KMS-11 (cell line): ENCODE measurements at regions not wholly inside any gene's neighbourhood (a gene's known extent, or its start where the extent isn't known, plus 50 kb on each side); places are given as distances from the start of the nearest gene placed in this dataset.

ENCODE experiments used
- H2AFZ ChIP-seq: fragments of 200-600 bp; sonication (generic); 2 replicates; pipeline ENCODE4 v1.6.1; 2016; ENCODE audit warnings: antibody characterized with exemption, mixed run types, low read depth
- H3K27ac ChIP-seq: fragments of 200-600 bp; sonication (generic); 2 replicates; pipeline ENCODE4 v1.6.1; 2016; ENCODE audit warnings: mild to moderate bottlenecking, mixed run types
- H3K27me3 ChIP-seq: fragments of 200-600 bp; sonication (generic); 2 replicates; pipeline ENCODE4 v1.6.1; 2017; ENCODE audit warnings: mild to moderate bottlenecking, low read depth, mixed run types, moderate library complexity; ENCODE audit not compliant: insufficient read depth
- H3K36me3 ChIP-seq: fragments of 200-600 bp; sonication (generic); 2 replicates; pipeline ENCODE4 v1.6.1; 2017; ENCODE audit warnings: mild to moderate bottlenecking, mixed run types; ENCODE audit not compliant: insufficient read depth
- H3K4me1 ChIP-seq: fragments of 200-600 bp; sonication (generic); 2 replicates; pipeline ENCODE4 v1.6.1; 2016; ENCODE audit warnings: mild to moderate bottlenecking, low read depth, mixed run types; ENCODE audit not compliant: poor library complexity, severe bottlenecking
- H3K4me2 ChIP-seq: fragments of 200-600 bp; sonication (generic); 2 replicates; pipeline ENCODE4 v1.7.0; 2016; ENCODE audit warnings: mild to moderate bottlenecking, mixed run types
- H3K4me3 ChIP-seq: fragments of 200-600 bp; sonication (generic); IDR thresholded peaks from 2 replicates; pipeline ENCODE4 v1.6.1; 2017; ENCODE audit warnings: low read depth, low read length, mixed read lengths; ENCODE audit not compliant: insufficient read depth
- H3K79me2 ChIP-seq: fragments of 200-600 bp; sonication (generic); 2 replicates; pipeline ENCODE4 v1.6.1; 2016; ENCODE audit warnings: low read depth, mixed run types; ENCODE audit not compliant: insufficient read depth
- H3K9ac ChIP-seq: fragments of 200-600 bp; sonication (generic); 2 replicates; pipeline ENCODE4 v1.6.1; 2016; ENCODE audit warnings: mild to moderate bottlenecking, mixed run types
- H4K20me1 ChIP-seq: fragments of 200-600 bp; sonication (generic); 2 replicates; pipeline ENCODE4 v1.6.1; 2016; ENCODE audit warnings: mild to moderate bottlenecking, mixed run types; ENCODE audit not compliant: insufficient read depth
- TF ChIP-seq, protein P1 (sequence below): fragments of 200-600 bp; sonication (generic); conservative IDR thresholded peaks from 2 replicates; pipeline ENCODE4 v1.6.1; 2017; ENCODE audit warnings: low read depth, mild to moderate bottlenecking, antibody characterized with exemption, low read length, moderate library complexity, mixed read lengths

DNA sequence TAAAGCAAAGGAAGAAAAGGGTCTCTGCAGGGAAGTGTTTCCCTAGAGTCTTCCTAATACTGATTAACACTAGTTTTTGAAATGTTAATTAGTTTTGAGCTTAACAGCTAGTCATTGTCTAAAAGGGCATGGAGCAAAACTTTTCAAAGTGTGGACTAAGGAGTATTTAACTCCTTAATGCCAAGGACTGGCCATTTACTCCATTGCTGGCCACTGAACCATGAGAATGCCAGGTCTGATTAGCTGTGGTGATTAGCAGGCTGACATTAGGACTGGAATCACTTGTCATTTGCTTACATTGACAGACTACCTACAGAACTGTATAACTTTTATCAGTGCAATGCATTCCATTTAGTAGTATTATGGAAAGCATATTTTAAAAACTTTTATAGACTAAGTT lies 987.0 kb downstream of the NR2F1-AS1 start:
- no peak overlapping the region for H3K9ac ChIP-seq
- H2AFZ ChIP-seq, result no peak overlapping the region
- H3K27ac ChIP-seq, result no peak overlapping the region
- no peak overlapping the region for H3K4me3 ChIP-seq
- no peaks in the 10 kb centered on the region for H3K36me3 ChIP-seq
- no peaks in the 10 kb centered on the region for H3K4me1 ChIP-seq
- H3K27me3 ChIP-seq, result no peaks in the 10 kb centered on the region
- no peak overlapping the region for H3K4me2 ChIP-seq
- TF ChIP-seq, protein P1, sequence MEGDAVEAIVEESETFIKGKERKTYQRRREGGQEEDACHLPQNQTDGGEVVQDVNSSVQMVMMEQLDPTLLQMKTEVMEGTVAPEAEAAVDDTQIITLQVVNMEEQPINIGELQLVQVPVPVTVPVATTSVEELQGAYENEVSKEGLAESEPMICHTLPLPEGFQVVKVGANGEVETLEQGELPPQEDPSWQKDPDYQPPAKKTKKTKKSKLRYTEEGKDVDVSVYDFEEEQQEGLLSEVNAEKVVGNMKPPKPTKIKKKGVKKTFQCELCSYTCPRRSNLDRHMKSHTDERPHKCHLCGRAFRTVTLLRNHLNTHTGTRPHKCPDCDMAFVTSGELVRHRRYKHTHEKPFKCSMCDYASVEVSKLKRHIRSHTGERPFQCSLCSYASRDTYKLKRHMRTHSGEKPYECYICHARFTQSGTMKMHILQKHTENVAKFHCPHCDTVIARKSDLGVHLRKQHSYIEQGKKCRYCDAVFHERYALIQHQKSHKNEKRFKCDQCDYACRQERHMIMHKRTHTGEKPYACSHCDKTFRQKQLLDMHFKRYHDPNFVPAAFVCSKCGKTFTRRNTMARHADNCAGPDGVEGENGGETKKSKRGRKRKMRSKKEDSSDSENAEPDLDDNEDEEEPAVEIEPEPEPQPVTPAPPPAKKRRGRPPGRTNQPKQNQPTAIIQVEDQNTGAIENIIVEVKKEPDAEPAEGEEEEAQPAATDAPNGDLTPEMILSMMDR, result no peak
- no peaks in the 10 kb centered on the region for H3K79me2 ChIP-seq
- H4K20me1 ChIP-seq, result no peaks in the 10 kb centered on the region

DNA sequence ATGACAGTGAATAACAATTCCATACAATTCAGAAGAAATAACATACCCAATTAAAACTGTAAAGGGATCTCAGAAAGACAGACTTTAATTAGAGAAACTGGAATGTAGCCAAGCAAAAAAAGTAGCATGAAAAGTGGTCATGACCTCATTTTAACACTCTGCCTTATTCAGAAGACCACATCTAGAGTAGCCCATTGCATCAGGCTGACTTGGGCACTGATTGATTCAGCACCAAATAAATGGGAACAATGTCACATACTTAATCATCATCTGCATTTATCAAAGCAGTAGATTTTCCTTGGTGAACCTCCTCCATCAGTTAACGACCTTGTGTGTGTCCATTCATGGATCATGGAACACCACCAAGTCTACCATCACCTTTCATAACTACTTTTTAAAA lies 992.1 kb downstream of the NR2F1-AS1 start:
- H3K27ac ChIP-seq, result no peak overlapping the region
- no peaks in the 10 kb centered on the region for H3K79me2 ChIP-seq
- H2AFZ ChIP-seq, result no peak overlapping the region
- H3K4me1 ChIP-seq, result no peaks in the 10 kb centered on the region
- TF ChIP-seq, protein P1, result no peak
- H3K27me3 ChIP-seq, result no peaks in the 10 kb centered on the region
- no peak overlapping the region for H3K9ac ChIP-seq
- no peaks in the 10 kb centered on the region for H4K20me1 ChIP-seq
- H3K36me3 ChIP-seq, result no peaks in the 10 kb centered on the region
- no peak overlapping the region for H3K4me3 ChIP-seq
- no peak overlapping the region for H3K4me2 ChIP-seq

DNA sequence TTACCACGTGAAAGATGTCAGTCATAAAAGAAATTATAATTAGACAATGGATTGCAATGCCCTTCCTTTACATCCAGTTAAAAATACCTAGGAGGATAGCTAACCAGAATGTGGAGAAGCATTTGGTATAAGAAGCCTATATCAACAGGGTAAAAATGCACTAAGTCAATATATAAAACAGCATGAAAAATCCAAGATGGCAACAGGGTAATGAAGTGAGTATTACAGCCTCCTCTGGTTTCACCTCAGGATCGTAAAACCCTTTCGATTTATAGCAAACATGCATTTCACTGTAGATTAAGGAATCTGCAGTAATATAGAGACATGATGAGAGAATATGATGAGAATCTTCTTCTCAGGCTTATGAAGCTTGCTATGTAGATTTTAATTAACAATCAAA lies 999.3 kb downstream of the NR2F1-AS1 start:
- Histone ChIP-seq H3K4me1 (peaks cover 40% of the 10 kb centered on the region), H3K27ac (peak overlapping the region; percentile 61), H3K4me2 (peak overlapping the region; percentile 56), H3K36me3 (no peaks in the 10 kb centered on the region), H4K20me1 (no peaks in the 10 kb centered on the region), H3K4me3 (no peak overlapping the region), H3K27me3 (no peaks in the 10 kb centered on the region), H3K79me2 (no peaks in the 10 kb centered on the region), H3K9ac (peak overlapping the region; percentile 13), H2AFZ (peak overlapping the region; percentile 11; the same call in 1 of the 2 replicates)
- TF ChIP-seq, protein P1, result no peak

DNA sequence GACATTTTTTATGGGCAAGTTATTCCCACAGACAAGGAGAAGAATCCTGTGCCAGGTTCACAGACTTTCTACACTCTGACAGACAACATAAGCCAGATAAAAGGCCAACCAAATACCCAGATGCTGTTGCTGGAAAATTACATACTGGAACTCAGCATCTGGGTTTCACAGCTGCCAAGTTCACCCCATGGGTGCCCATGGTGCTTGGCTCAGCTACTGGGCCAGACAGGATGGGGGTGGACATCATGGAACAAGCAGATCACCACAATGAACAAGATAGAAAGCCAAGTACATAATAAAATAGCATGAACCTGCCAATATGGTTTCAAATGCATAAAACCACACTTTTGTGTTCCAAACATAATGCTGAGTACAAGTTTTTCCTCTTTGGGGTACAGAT lies 999.8 kb downstream of the NR2F1-AS1 start:
- Histone ChIP-seq H3K9ac (peak overlapping the region; percentile 13; the same call in 1 of the 2 replicates), H3K4me3 (no peak overlapping the region), H3K27me3 (no peaks in the 10 kb centered on the region), H3K27ac (peak overlapping the region; percentile 61), H2AFZ (peak overlapping the region; percentile 11), H3K4me1 (peaks cover 40% of the 10 kb centered on the region), H3K79me2 (no peaks in the 10 kb centered on the region), H3K4me2 (peak overlapping the region; percentile 56), H4K20me1 (no peaks in the 10 kb centered on the region), H3K36me3 (no peaks in the 10 kb centered on the region)
- TF ChIP-seq, protein P1, result no peak
